Superior temporal gyrus (tissue), 1 donor: ENCODE measurements at regions not wholly inside any gene's neighbourhood (a gene's known extent, or its start where the extent isn't known, plus 50 kb on each side); places are given as distances from the start of the nearest gene placed in this dataset.
"Not testable (repeated sequence)": the region's sequence is repeated elsewhere in the genome, so short reads cannot be mapped to it uniquely, and the experiment has no call there.

Experiments
- DNase-seq: peaks from one replicate; pipeline ENCODE4 v3.0.0-alpha.2; 2016; ENCODE audit errors: extremely low spot score

- not testable (repeated sequence) for DNase-seq
Observed at GRCh38 chr7:121497545-121497944, 101.4 kb upstream of the FAM3C start.

- DNase-seq = no peak
Observed at GRCh38 chr7:121494516-121494915, 98.4 kb upstream of the FAM3C start.

GRCh38 chr7:121493553-121493952 is 97.4 kb upstream of the FAM3C start:
- DNase-seq = no peak

- no peak for DNase-seq
Observed at GRCh38 chr7:121490309-121490708, 94.2 kb upstream of the FAM3C start.

- no peak for DNase-seq
Observed at GRCh38 chr7:121489440-121489839, 93.3 kb upstream of the FAM3C start.

GRCh38 chr7:121488111-121488650 is 92.1 kb upstream of the FAM3C start:
- DNase-seq = no peak

- DNase-seq = no peak
Observed at GRCh38 chr7:121486590-121486989, 90.5 kb upstream of the FAM3C start.

- peak; percentile 69 for DNase-seq
Observed at GRCh38 chr7:121485467-121486243, 89.5 kb upstream of the FAM3C start.

- no peak for DNase-seq
Observed at GRCh38 chr7:121484089-121484763, 88.1 kb upstream of the FAM3C start.

- no peak for DNase-seq
Observed at GRCh38 chr7:121480566-121481335, 84.6 kb upstream of the FAM3C start.

- DNase-seq = peak; percentile 29
Observed at GRCh38 chr7:121480058-121480457, 84.0 kb upstream of the FAM3C start.

GRCh38 chr7:121479466-121479865 is 83.4 kb upstream of the FAM3C start:
- no peak for DNase-seq

- DNase-seq = no peak
Observed at GRCh38 chr7:121475806-121476205, 79.7 kb upstream of the FAM3C start.

GRCh38 chr7:121474301-121474673 is 78.2 kb upstream of the FAM3C start:
- no peak for DNase-seq

- DNase-seq = no peak
Observed at GRCh38 chr7:121473645-121474300, 77.7 kb upstream of the FAM3C start.

GRCh38 chr7:121466455-121466854 is 70.3 kb upstream of the FAM3C start:
- no peak for DNase-seq

GRCh38 chr7:121459148-121459547 is 63.0 kb upstream of the FAM3C start:
- no peak for DNase-seq

GRCh38 chr7:121456785-121457359 is 60.8 kb upstream of the FAM3C start:
- DNase-seq = no peak

- no peak for DNase-seq
Observed at GRCh38 chr7:121456015-121456414, 59.9 kb upstream of the FAM3C start.

GRCh38 chr7:121452389-121452788 is 56.3 kb upstream of the FAM3C start:
- DNase-seq = no peak

GRCh38 chr7:121451367-121452094 is 55.4 kb upstream of the FAM3C start:
- DNase-seq = no peak
